HG03575 (cell line): ENCODE measurements at regions not wholly inside any gene's neighbourhood (a gene's known extent, or its start where the extent isn't known, plus 50 kb on each side); places are given as distances from the start of the nearest gene placed in this dataset.
"Not testable (repeated sequence)": the region's sequence is repeated elsewhere in the genome, so short reads cannot be mapped to it uniquely, and the experiment has no call there.

ENCODE experiments used
- ATAC-seq: cut with Tn5 transposase; IDR thresholded peaks from one replicate; pipeline ENCODE4 v1.9.1; 2021; ENCODE audit not compliant: unreplicated experiment, insufficient number of reproducible peaks, low FRiP score; ENCODE audit errors: extremely low read depth

GRCh38 chr2:155966064-155966471 is 366.5 kb downstream of the NR4A2 start:
- ATAC-seq, result not testable (repeated sequence)

GRCh38 chr2:155965415-155966063 is 367.0 kb downstream of the NR4A2 start:
- no peak for ATAC-seq

GRCh38 chr2:155961641-155962040 is 370.9 kb downstream of the NR4A2 start:
- no peak for ATAC-seq

- ATAC-seq, result no peak
These were observed 373.7 kb downstream of the NR4A2 start for GRCh38 chr2:155958834-155959233.

GRCh38 chr2:155947069-155947468 is 385.5 kb downstream of the NR4A2 start:
- ATAC-seq, result no peak

GRCh38 chr2:155944218-155944617 is 388.3 kb downstream of the NR4A2 start:
- no peak for ATAC-seq

GRCh38 chr2:155930312-155930711 is 402.2 kb downstream of the NR4A2 start:
- no peak for ATAC-seq

- no peak for ATAC-seq
These were observed 415.1 kb downstream of the NR4A2 start for GRCh38 chr2:155917380-155917779.

- no peak for ATAC-seq
These were observed 419.2 kb downstream of the NR4A2 start for GRCh38 chr2:155913356-155913755.

GRCh38 chr2:155908567-155908966 is 424.0 kb downstream of the NR4A2 start:
- no peak for ATAC-seq

- ATAC-seq, result no peak
These were observed 425.3 kb downstream of the NR4A2 start for GRCh38 chr2:155907211-155907610.

- ATAC-seq, result no peak
These were observed 426.9 kb downstream of the NR4A2 start for GRCh38 chr2:155905657-155906056.

GRCh38 chr2:155904720-155905119 is 427.8 kb downstream of the NR4A2 start:
- ATAC-seq, result no peak

GRCh38 chr2:155902635-155903034 is 429.9 kb downstream of the NR4A2 start:
- ATAC-seq, result no peak

- ATAC-seq, result no peak
These were observed 437.5 kb downstream of the NR4A2 start for GRCh38 chr2:155895016-155895415.

GRCh38 chr2:155880382-155880781 is 452.1 kb downstream of the NR4A2 start:
- ATAC-seq, result not testable (repeated sequence)

- not testable (repeated sequence) for ATAC-seq
These were observed 452.6 kb downstream of the NR4A2 start for GRCh38 chr2:155879900-155880299.

GRCh38 chr2:155872396-155872795 is 460.1 kb downstream of the NR4A2 start:
- ATAC-seq, result no peak

GRCh38 chr2:155871940-155872339 is 460.6 kb downstream of the NR4A2 start:
- ATAC-seq, result no peak

- no peak for ATAC-seq
These were observed 465.0 kb downstream of the NR4A2 start for GRCh38 chr2:155867564-155867963.

- no peak for ATAC-seq
These were observed 466.0 kb downstream of the NR4A2 start for GRCh38 chr2:155866477-155866876.
